GM18873 (cell line): ENCODE measurements at regions not wholly inside any gene's neighbourhood (a gene's known extent, or its start where the extent isn't known, plus 50 kb on each side); places are given as distances from the start of the nearest gene placed in this dataset.

Experiments
- ATAC-seq: cut with Tn5 transposase; IDR thresholded peaks from one replicate; pipeline ENCODE4 v1.9.1; 2021; ENCODE audit warnings: mild to moderate bottlenecking, moderate library complexity, moderate number of reproducible peaks; ENCODE audit not compliant: unreplicated experiment, low FRiP score

DNA sequence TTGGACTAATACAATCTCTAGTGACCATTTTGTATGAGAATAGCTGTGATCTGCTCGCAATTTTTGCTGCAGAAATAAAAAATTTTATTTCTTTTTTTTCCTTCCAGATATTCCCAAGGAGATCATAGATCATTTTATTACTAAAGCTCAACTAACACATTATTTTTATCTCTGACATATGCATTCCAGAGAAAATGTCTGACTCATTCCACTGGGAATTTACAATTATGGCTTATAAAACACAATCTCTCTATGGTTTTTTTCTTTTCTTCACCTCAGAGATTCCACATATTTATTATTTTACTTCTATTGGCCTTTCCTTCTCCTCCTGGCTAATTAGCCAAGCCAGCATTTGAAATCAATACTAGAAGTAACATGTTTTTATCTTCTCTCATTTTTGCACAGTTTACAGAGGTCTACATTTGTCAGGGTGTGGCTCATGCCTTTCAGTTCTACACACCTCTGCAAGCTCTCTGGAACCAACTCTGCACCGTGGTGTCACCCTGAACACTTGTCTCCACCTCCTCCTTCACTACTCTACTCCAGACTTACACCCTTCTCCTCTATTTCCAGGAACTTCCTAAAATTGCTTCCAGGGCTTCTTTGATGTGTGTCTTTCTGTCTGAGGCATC, 59.8 kb upstream of the GPM6A start:
- ATAC-seq = no peak

DNA sequence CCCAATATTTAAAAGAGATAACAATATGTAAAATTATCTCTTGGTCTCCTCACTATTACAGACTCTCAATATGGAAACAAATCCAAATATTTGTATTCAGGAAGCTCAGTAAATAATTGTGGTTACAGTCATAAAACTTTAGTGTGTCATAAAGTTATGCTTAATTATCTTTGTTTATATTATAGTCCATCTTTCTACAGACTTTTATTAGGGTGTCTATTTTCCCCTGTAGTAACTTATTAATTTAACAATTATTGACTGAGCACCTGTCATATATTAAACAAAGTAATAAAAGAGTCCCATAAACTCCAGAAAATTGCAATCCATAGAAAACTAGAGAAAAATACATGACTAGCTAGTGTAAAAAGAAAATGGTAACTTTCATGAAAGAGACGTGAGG, 61.6 kb upstream of the GPM6A start:
- no peak for ATAC-seq

DNA sequence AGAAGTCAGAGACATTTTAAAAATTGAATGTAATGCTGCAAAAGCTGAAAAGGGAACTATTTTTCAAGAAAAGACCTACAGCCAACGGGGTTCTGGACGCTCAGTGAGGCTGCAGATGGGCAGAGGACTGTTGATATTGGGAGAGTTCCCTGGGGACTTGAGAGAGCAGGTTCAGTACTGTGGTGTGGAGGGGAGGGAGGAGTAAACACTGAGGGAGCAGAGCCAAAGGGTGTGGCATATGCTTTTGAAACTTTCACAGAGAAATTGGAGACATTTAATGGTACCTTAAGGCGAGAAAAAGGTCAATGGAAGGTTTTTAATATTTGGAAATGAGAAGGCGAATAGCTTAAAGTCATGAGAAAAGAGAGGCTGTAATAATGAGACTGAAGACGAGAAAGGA, 62.2 kb upstream of the GPM6A start:
- ATAC-seq = no peak

DNA sequence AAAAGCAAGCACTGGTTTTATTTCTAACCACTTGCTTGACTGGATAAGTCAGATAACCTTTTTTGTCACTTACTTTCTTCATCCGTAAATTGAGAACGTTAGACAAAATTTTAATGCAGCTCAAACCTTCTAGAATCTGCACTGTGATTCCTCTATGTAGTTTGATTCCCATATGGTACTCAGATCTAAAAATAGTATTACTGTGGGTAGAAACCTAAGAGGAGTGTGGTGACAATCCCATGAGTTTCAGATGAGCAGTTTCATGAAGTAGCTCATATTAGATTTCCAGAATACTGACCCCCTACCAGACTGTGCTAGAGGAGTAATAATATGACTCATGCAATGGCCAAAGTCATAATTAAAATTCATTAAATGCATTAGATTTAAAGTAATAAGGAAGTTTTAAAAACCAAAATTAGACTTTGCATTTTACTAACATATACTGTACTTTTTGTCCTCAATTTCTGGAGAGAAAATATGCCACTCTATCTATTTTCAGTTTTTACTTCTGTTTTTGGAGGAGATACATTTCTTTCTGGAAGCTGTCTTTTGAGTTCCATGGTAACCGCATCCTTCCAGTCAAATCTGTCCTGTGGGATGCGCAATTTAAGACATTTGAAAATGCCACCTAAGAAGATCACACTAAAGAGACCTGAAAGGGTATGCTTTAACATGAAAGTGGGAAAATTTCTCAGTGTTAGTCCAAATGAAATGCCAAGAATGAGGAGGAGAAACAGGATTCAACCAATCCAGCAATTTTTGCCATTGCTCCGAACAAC, 64.1 kb upstream of the GPM6A start:
- ATAC-seq = no peak

DNA sequence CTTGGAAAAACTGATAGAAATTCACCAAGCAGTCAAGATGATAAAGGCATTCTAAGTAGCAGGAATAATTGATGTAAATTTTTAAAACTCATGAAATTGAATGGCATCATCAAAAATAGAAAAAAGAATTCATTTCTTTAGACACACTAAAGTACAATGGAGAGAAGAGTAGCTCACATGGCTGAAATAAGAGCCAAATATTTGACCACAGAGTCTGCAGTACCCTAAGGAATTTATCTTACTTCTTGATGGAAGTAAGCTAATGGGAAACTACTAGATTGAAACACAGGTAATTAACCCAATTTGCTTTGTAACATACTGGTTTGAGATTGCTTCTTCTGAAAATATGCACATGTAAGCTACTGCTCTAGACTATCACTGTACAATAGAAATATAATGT, 70.8 kb upstream of the GPM6A start:
- no peak for ATAC-seq

DNA sequence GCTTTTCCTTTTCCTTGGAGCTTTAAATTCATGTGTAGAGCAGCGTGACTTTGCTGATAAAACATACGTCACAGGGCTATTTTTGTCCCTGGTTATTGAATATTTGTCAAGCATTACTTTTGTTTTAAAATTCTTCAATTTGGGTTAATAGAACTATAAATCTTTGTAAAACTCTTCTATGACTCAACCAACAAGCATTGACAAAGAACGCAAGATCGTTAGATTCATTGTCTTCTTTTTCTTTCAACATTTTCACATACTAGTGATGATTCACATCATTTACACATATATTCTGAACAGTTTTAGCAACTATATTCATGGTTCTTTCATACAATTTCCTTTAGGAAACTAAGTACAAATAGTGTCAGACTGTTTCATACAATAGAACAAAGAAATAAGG, 72.0 kb upstream of the GPM6A start:
- no peak for ATAC-seq

DNA sequence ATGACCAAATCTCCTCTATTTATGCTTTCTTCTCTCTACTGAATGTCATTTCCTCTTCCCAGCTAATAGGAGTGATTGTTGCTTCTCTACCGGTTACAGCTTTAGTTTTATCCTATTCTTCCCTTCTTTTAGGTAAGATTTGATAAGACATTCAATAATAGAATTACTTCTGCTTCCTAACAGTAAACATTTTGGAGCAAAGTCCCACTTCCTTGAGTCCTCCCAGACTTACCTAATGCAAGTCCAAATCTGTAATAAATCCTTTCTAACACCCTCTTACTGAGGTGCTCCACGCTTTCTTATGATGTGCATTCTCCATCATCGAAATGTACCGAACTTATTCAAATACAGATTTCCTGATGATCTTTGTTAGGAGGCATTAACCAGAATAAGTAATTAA, 79.2 kb upstream of the GPM6A start:
- no peak for ATAC-seq

DNA sequence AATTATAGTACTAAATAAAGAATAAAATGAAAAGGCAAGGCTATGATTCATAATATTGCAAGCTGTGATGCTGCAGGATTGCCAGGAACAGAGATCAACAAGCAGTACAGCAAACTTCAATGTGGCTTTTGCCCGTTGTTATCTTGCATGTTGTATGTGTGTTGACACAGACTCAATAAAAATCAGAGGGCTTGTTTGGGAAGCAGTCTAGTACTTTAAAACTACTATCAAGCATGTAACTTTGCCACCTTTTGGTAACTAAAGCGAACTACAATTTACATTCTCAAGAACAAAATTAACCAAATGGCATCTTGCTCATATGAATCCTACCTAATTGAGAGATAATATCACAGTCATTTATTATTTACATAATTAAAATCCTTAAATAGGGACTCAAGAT, 79.8 kb upstream of the GPM6A start:
- no peak for ATAC-seq

DNA sequence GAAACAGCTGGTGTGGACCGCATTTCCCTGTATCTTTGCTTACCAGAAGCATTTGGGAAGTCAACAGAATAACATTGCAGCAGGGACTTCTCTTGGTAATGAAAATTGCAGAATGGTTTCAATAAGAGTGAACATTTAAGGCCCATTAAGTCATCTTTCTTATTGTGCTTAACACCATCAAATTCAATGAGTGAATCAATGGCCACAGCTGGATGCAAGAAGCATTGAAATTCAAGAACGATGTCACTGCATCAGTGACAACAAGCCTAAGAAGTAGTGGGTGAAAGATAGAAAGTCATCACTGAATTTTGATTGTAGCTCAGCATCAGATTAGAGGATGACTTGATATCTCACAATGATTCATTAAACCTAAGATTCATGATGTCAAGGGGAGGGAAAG, 93.9 kb upstream of the GPM6A start:
- no peak for ATAC-seq

DNA sequence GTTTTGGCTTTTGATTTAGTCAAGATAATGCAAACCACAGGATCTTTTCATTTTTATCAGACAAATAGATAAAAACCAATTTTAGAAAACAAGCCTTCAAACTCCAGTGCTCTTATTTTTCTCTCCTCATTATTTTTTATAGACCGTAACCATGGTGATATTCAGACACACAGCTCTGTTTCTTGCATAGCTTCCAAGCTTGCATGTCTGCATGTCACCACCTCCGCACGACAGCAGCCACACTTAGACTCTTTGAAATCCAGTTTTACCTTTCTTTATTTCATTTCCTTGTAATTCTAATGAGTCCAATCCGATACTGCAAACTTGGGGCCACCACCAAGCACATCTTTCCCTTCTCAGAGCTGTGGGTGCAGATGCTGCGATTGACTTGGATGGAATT, 94.3 kb upstream of the GPM6A start:
- no peak for ATAC-seq

DNA sequence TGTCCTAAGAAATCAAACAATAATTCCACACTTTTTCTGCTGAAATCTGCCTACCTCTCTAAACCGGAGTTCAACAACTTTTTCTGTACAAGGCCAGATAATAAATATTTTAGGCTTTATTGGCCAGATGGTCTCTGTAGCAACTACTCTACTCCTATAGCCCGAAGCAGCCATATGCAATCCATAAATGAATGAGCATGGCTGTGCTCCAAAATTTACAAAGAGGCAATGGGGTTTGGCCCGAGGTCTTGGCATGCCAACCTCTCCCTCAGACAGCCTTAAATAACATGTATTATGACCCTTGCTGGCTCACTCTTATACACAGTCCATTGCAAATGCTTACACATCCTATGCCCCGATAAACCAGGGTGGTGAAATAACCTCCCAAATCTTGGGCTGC, 98.6 kb upstream of the GPM6A start:
- no peak for ATAC-seq

DNA sequence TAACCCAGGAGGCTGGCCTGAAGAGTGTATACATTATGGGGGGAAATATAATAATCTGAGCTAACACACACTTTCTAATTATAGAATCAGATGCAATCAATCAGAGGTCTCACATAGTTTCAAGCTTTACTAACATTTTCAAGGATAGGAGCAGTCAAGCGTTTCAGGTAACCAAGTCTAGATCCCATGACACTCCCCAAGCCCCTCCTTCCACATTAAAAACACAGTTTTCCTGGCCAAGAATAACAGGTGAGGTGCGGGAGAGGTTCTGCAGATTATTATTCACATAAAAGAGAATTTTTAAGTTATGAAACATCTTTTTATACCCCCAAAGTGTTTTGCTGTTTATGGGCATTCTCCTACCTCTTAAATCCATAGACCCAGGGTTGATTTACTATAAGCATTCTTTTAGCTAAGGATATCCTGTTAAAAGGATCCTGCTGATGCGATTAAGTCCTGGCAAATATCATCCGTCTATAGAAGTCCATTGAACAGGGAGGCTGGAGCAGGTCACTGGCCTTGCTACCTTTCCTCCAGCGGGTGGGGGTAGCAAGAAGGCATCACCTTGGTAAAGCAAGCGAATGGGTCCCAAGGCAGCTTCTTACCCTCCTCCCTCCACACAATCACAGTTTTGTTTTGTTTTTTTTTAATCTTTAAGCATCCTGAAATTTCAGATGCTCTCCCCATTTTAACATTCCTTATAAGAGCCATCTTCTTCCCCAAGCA, 104.7 kb upstream of the GPM6A start:
- no peak for ATAC-seq

DNA sequence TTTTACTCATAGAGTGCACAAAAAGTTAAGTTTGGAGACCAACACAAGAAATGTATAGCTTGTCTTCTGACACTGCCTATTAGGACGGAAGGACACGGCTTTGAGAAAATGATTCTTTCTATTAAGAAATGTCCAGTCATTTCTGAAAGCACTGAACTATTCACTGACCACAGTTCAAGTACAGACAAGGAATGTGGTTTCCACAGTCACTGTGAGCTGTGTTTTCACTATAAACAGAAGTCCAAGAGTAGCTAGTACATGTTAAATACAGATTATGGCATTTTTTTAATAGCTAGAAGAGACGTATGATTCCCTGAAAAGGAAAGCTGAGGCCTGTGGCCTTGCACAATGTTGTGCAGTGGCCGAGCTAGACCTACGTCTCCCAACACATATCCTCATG, 115.1 kb upstream of the GPM6A start:
- ATAC-seq = no peak

DNA sequence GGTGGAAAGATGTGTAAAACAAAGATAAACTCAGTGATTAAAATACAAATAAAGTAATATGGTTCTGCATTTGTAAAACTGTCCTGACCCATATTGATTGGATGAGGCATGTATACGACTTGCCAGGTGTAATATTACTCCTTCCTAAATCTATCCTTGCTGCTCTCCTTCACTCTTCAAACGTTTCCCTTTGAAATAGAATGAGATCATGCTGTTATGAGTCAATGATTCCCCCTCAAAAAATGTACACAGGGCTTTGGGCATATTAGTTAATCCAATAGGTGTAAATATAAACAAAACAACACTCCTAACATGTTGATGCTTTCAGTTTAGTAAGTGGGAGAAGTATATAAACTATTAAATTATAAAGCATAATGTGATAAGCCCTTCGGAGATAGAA, 117.4 kb upstream of the GPM6A start:
- ATAC-seq = no peak

DNA sequence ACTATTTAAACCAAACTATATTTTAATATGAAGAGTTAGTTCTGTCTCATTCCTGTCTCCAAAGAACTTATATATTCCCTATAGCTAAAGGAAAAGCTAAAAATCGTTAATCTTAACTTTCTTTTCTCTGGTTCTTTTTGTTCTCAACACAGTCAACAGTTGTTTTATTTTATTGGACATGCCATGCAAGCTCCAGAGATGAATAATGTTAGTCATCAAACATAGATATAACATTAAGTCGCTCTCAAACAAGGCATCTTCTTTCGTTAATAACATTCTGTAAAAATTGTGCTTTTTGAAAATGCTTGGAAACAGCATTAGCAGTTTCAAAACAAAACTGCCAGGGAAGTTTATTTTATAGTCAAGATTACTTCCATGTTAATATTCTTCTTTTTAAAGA, 117.9 kb upstream of the GPM6A start:
- ATAC-seq = no peak

DNA sequence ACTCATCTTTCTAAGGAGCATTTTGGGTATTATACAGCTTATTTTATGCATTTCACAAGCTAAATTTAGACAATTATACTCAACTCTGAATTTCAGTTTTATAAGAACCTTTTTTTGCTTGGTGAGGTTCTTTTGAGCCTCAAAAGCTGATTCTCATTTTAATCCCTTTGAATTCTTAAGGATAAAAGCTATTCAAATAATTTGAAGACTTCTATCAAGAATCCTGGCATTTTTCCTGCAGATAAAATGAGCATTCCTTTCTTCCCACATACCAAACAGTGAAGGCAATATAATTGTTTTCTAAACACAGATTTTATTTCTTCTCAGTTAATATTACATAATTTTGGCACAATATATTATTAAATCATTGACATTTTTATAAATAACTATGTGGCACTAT, 118.4 kb upstream of the GPM6A start:
- no peak for ATAC-seq

DNA sequence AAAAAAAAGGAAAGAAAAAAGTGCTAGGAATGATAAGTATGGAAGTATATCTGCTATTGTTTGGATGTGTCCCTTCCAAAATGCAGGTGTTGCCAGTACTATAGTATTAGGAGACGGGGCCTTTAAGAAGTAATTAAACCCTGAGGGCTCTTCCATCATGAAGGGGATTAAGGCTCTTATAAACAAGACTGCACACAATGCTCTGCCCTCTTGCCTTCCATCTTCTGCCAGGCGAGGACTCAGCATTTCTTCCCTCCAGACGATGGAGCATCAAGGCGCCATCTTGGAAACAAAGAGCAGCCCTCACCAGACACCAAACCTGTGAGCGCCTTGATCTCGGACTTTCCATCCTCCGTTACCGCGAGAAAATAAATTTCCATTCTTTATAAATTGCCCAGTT, 120.1 kb upstream of the GPM6A start:
- no peak for ATAC-seq

DNA sequence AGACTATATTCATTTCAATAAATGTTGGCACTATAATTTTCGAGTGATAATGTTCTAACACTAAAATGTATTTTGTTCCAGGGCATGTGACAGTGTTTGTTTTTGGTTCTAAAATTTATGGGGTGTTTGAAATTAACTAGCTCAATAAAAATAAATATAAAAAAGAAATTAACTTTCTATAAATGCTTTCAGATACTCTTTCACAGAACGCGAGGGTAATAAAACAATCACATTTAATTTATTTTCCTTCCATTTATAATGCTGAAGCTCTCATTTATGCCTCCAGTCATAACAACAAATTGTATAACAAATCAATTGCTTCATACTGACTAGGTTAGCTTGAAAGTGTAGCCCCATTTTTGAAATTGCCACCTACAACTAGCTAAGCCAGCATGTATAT, 122.4 kb upstream of the GPM6A start:
- no peak for ATAC-seq

DNA sequence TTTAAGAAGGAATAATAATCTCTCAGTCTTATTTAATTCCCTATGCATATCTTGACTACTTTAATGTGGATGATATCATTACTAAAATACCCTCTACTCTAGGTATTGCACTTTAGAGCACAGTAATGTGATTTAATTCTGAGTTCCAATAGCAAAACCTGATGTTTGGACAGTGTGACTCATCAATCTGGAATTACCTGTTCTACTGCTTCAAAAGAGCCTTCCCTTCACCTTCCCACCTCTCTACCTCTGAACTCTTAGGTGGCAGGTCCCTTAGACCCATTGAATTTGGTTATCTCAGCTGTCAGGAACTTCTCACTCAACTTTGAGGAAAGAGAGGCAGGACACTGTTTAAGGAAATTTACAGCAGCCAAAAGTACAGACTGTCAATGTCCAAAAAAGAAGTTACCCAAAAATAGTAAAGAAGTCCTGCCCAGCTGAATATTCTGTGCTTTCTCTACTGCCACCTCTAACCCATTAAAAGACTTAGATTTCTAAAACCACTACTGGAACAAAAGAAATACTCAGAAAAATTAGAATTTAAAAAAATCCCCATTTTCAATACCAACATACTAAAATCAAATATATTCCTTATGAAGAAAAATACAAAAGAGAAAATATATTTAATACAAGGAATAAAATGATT, 123.1 kb upstream of the GPM6A start:
- no peak for ATAC-seq

DNA sequence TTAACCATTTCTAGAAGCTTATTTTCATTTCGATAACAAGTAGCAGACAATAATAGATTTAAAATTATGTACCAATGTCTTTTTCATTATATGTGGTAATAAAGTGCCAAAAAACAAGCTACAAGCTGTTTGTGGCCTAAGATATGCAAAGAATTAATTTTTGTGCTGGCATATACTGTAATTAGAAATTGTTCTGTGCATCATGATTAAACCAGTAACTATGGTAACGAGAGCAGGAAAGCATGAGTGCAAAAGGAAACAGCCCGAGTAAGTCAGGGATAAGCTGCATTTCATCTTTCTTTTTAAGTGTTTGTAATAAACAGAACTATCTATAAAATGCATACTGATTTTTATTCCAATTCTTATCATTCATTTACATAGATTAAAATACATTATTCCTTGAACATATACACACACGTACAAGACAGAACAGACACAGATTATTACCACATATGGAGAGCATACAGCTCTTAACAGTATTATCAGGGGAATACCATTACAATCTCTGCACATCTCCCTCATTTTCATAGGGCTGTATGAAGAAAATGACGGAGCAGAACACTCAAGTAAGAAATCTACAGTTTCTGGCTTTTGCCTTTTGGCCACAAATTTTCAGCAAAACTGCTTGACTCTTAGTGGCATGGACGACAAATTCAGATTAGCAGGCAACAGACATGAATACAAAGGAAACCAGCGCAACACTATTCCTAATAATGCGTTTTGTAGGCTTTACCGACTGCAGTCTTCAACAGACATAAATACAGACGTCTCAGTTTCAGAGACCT, 121.3 kb upstream of the WDR17 start:
- no peak for ATAC-seq
